Neutrophil (primary cell): ENCODE measurements at regions not wholly inside any gene's neighbourhood (a gene's known extent, or its start where the extent isn't known, plus 50 kb on each side); places are given as distances from the start of the nearest gene placed in this dataset.

ENCODE experiments used
- H3K27ac ChIP-seq: fragments of 200-600 bp; sonication (generic); 2 replicates; pipeline ENCODE4 v1.5.1; 2016; ENCODE audit warnings: mild to moderate bottlenecking, moderate library complexity
- H3K27me3 ChIP-seq: fragments of 200-600 bp; sonication (generic); 2 replicates; pipeline ENCODE4 v1.6.0; 2016; ENCODE audit warnings: mild to moderate bottlenecking
- H3K36me3 ChIP-seq: fragments of 200-600 bp; sonication (generic); 2 replicates; pipeline ENCODE4 v1.5.1; 2017
- H3K4me1 ChIP-seq, 2 experiments: fragments of 200-600 bp in 1 of 2; sonication (generic) in 1 of 2; 1 replicate in 1 of 2; 2 replicates in 1 of 2; pipeline versions ENCODE4 v1.5.1 to v1.6.1; 2013 to 2016; ENCODE audit warnings: low read depth in 1 of 2, low read length in 1 of 2, mild to moderate bottlenecking in 1 of 2, moderate library complexity in 1 of 2; ENCODE audit not compliant: control insufficient read depth in 1 of 2, insufficient read depth in 1 of 2
- H3K4me3 ChIP-seq, 2 experiments: fragments of 200-600 bp in 1 of 2; sonication (generic) in 1 of 2; 1 replicate in 1 of 2; 2 replicates in 1 of 2; pipeline ENCODE4 v1.5.1; 2013 to 2016; ENCODE audit warnings: low read depth in 1 of 2, low read length in 1 of 2, mild to moderate bottlenecking in 1 of 2, moderate library complexity in 1 of 2
- H3K9me3 ChIP-seq: fragments of 200-600 bp; sonication (generic); 2 replicates; pipeline ENCODE4 v1.5.1; 2016
- TF ChIP-seq, protein P1 (sequence below): fragments of 200-600 bp; sonication (generic); IDR thresholded peaks from 2 replicates; pipeline ENCODE4 v1.5.1; 2016; ENCODE audit warnings: antibody characterized with exemption

DNA sequence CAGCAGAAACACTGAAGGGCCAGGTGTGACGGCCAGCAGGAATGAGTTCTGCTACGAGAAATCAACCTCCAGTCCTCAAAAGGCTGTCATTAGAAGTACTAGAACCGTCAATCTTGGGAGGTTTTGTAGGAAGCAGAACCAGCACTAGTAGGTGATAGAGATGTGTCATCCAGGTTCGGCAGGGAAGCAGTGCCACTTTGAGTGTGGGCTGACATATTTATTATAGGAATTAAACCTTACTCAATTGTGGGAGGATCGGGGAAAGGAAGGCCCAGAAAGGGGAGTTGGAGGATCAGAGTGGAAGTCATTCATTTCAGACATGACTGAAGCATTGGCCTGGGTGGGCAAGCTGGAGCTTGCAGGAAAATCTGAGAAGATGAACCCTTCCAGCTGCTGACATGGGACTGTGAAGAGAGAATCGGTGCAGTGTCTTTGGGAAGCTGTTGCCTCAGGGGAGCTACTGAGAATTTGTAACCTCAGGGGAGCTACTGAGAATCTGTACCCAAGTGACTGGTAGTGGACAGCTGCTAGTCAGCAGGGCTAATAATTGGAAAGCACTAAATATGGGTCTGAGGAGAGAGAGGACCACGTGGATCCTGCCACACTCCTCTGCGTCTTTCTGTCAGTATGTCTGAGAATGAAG, 177.4 kb downstream of the SPRY1 start:
- TF ChIP-seq, protein P1, sequence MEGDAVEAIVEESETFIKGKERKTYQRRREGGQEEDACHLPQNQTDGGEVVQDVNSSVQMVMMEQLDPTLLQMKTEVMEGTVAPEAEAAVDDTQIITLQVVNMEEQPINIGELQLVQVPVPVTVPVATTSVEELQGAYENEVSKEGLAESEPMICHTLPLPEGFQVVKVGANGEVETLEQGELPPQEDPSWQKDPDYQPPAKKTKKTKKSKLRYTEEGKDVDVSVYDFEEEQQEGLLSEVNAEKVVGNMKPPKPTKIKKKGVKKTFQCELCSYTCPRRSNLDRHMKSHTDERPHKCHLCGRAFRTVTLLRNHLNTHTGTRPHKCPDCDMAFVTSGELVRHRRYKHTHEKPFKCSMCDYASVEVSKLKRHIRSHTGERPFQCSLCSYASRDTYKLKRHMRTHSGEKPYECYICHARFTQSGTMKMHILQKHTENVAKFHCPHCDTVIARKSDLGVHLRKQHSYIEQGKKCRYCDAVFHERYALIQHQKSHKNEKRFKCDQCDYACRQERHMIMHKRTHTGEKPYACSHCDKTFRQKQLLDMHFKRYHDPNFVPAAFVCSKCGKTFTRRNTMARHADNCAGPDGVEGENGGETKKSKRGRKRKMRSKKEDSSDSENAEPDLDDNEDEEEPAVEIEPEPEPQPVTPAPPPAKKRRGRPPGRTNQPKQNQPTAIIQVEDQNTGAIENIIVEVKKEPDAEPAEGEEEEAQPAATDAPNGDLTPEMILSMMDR, result no peak
- no peaks in the 10 kb centered on the region for H3K36me3 ChIP-seq
- H3K9me3 ChIP-seq, result no peaks in the 10 kb centered on the region
- peaks cover 3 to 4% of the 10 kb centered on the region in 2 experiments for H3K4me1 ChIP-seq
- H3K27me3 ChIP-seq, result no peaks in the 10 kb centered on the region
- H3K27ac ChIP-seq, result no peak overlapping the region
- H3K4me3 ChIP-seq, result no peak overlapping the region

DNA sequence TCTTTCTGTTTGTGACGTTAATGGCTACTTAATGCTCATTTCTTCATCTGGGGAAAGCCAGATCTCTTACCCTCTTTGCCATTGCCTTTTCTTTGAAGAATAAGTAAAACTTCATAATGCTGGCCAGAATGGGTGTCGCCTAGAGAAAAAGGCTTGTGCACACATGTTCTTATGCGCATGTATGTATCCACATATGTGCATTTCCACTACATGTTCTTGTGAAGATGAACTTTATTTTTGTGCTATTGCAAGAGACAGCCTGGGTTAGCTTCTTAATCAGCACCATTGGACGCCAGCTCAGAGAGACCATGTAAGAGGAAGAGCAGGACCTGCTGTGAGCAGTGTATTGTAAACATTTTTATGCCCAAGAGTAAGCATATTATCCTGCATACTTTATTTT, 178.7 kb downstream of the SPRY1 start:
- H3K36me3 ChIP-seq, result no peaks in the 10 kb centered on the region
- H3K4me1 ChIP-seq, result peaks cover 3 to 4% of the 10 kb centered on the region in 2 experiments
- TF ChIP-seq, protein P1, result no peak
- no peaks in the 10 kb centered on the region for H3K9me3 ChIP-seq
- H3K27ac ChIP-seq, result no peak overlapping the region
- no peak overlapping the region for H3K4me3 ChIP-seq
- H3K27me3 ChIP-seq, result no peaks in the 10 kb centered on the region

DNA sequence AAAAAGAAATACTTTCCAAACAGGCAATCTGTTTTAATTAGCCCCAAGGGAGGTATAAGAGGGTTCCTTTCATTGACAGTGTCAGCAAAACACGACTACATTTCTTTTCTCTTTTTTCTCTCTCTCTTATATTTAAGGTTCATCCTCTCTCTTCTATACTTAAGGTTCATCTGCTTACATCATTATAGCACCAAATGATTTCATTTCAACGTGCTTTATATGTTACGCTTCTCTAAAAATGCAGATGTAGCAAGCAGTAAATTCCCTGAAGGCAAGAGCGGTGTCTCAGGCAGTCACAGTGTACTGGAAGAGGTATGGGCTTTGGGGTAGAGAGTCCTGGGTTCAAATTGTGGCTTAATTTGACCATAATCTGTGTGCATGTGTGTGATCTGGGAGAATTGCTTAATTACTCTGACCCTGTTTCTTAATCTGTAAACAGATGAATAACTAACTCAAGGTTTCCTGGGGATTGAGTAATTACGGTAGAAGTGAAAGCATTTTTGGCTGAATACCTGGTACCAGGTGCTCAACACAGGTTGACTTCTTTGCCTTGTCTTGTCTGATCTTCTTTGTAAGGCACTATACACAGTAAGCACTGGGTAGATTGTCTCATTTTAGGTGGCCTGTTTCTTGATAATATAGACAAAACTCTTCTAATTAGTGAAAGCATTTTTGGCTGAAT, 180.8 kb downstream of the SPRY1 start:
- no peaks in the 10 kb centered on the region for H3K9me3 ChIP-seq
- peaks cover 3 to 4% of the 10 kb centered on the region in 2 experiments for H3K4me1 ChIP-seq
- TF ChIP-seq, protein P1, result no peak
- H3K27ac ChIP-seq, result no peak overlapping the region
- no peak overlapping the region for H3K4me3 ChIP-seq
- H3K36me3 ChIP-seq, result no peaks in the 10 kb centered on the region
- H3K27me3 ChIP-seq, result no peaks in the 10 kb centered on the region

DNA sequence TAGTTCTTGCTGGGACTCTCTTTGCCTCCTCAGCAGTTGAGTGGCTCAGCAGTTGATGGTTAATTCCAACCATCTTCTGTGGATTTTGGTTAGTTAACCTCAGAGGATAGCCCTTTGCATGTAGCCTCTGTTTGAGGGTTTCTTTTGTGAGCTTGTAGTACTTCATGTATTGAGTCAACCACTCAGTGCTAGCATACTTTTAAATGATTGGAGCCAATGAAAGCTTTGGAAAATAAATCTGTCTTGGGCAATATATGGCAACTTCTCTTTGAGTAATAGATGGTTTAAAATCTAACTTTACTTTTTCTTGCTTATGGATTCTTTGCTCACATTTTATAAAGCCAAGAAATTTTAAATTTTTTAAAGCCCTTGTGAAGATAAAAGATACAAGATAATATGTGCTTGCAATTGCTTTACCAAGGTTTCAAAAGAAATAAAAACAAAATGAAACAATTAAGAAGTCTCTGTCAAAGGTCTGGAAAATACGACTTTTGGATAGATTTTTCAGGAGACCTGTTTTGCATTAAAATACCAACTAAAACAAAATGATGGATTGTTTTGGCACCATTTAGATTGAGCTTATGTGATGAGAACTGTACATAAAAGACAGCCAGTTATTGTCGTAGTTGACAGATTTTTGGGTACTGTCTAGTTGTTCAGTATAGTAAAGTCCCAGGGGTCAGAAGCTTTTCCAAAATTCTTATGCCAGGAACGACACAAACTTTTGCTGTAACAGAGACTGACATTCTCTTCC, 181.9 kb downstream of the SPRY1 start:
- TF ChIP-seq, protein P1, result no peak
- H3K27me3 ChIP-seq, result no peaks in the 10 kb centered on the region
- H3K27ac ChIP-seq, result no peak overlapping the region
- no peaks in the 10 kb centered on the region for H3K9me3 ChIP-seq
- no peak overlapping the region for H3K4me3 ChIP-seq
- H3K4me1 ChIP-seq, result peaks cover 3 to 4% of the 10 kb centered on the region in 2 experiments
- no peaks in the 10 kb centered on the region for H3K36me3 ChIP-seq

DNA sequence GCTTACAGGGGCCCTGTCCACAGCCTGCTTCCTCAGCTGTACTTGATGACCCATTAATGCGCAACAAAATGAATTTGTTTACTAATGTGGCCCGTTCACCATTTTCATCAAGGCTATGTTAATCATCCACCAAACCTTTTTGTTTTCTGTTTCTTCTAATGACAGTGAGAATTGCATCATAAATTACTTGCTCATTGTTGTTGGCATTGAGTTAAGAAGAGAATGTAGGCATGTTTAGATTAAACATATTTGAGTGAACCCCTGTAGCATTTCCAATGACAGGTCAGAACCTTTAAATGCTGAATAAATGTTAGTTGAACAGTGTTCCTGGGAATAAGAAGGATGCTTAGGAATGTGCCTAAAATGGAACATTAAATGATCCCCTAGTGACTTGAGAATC, 183.4 kb downstream of the SPRY1 start:
- no peak overlapping the region for H3K27ac ChIP-seq
- H3K4me3 ChIP-seq, result no peak overlapping the region

More for the DNA sequence above, 183.4 kb downstream of the SPRY1 start:
- Histone ChIP-seq H3K27me3 (no peaks in the 10 kb centered on the region), H3K9me3 (no peaks in the 10 kb centered on the region), H3K4me1 (peaks cover 3 to 4% of the 10 kb centered on the region in 2 experiments), H3K36me3 (no peaks in the 10 kb centered on the region)
- TF ChIP-seq, protein P1, result no peak
